ENCODE measurements at regions not wholly inside any gene's neighbourhood (a gene's known extent, or its start where the extent isn't known, plus 50 kb on each side); places are given as distances from the start of the nearest gene placed in this dataset.

- no peaks in the 10 kb centered on the region for H3K27me3 ChIP-seq (ENCODE audit: insufficient read depth, low read length)
- H3K4me1 ChIP-seq (ENCODE audit: control insufficient read depth in 1 of 2, insufficient read depth in 2 of 2, low read length in 2 of 2) = no peaks in the 10 kb centered on the region
Measured at GRCh38 chr11:56849250-56849649, 100.8 kb upstream of the OR9G4 start.

GRCh38 chr11:56848141-56848809 lies 99.8 kb upstream of the OR9G4 start:
- no peaks in the 10 kb centered on the region for H3K36me3 ChIP-seq (ENCODE audit: control insufficient read depth in 1 of 2, insufficient read depth in 2 of 2, low read length in 2 of 2)
- no peaks in the 10 kb centered on the region for H3K4me1 ChIP-seq (ENCODE audit: control insufficient read depth in 1 of 2, insufficient read depth in 2 of 2, low read length in 2 of 2)
- POLR2A ChIA-PET = no interaction called here
- no peaks in the 10 kb centered on the region for H3K27me3 ChIP-seq (ENCODE audit: insufficient read depth, low read length)
- TF ChIP-seq EGR1 (IDR thresholded peaks at IDR 0.05; ENCODE audit: low read depth) = no peak
- TF ChIP-seq ZNF274 (IDR thresholded peaks at IDR 0.05; ENCODE audit: low read depth, low read length) = no peak
- no peak for TF ChIP-seq ATF3 (IDR thresholded peaks at IDR 0.05)
- TF ChIP-seq RAD21 (IDR thresholded peaks at IDR 0.05; ENCODE audit: low read depth) = no peak
- no peak for TF ChIP-seq TCF7L2 (IDR thresholded peaks at IDR 0.05; ENCODE audit: borderline replicate concordance, extremely low read depth, insufficient read depth, insufficient read length)
- TF ChIP-seq MAX (IDR thresholded peaks at IDR 0.05) = no peak
- TF ChIP-seq SRF (IDR thresholded peaks at IDR 0.05; ENCODE audit: low read depth) = no peak
- no peak for TF ChIP-seq JUND (IDR thresholded peaks at IDR 0.05)
- no peak for TF ChIP-seq REST (IDR thresholded peaks at IDR 0.05; ENCODE audit: low read depth)
- no peak for TF ChIP-seq YY1 (IDR thresholded peaks at IDR 0.05; ENCODE audit: extremely low read depth, insufficient replicate concordance, low read depth, low read length)
- no peaks in the 10 kb centered on the region for H3K79me2 ChIP-seq (ENCODE audit: insufficient read depth, low read length)
- no peak for DNase-seq (ENCODE audit: low read depth, low spot score)
- RAD21 ChIA-PET (ENCODE audit: low non-redundant PET in 1 of 2, low total read pairs in 2 of 2, uncharacterized antibody in 2 of 2, unreplicated experiment in 2 of 2) = no interaction called here
- CTCF ChIA-PET = no interaction called here
- ATAC-seq = no peak
- H4K20me1 ChIP-seq (ENCODE audit: insufficient read depth) = no peaks in the 10 kb centered on the region
- no peak overlapping the region for H3K9ac ChIP-seq (ENCODE audit: low read length)
- no peak overlapping the region for H3K27ac ChIP-seq (ENCODE audit: low read depth, low read length)
- H3K4me3 ChIP-seq (replicated peaks in 1 of 2; ENCODE audit: low read depth in 1 of 2, low read length in 2 of 2) = no peak overlapping the region
- no peak overlapping the region for H2AFZ ChIP-seq (ENCODE audit: low read depth, low read length, poor library complexity, severe bottlenecking)
- H3K9me3 ChIP-seq (ENCODE audit: control insufficient read depth in 1 of 2, insufficient read depth in 1 of 2, low read depth in 1 of 2, low read length in 2 of 2) = no peaks in the 10 kb centered on the region; a peak in 1 of 4 replicates
- no TSS peak for BruUV-seq (replicated peaks)
- intact Hi-C loops (cut with micrococcal nuclease) = loop anchor here (10.0 kb wide), 1 partner anchor 797 kb away; the partner anchor contains the start of gene YPEL4
- no peak overlapping the region for H3K4me2 ChIP-seq (ENCODE audit: low read length)
- no peaks in the 10 kb centered on the region for H3K9me2 ChIP-seq (ENCODE audit: insufficient read depth)

More at GRCh38 chr11:56849250-56849649, 100.8 kb upstream of the OR9G4 start:
- Histone ChIP-seq H3K9me2 (ENCODE audit: insufficient read depth) (no peaks in the 10 kb centered on the region), H3K27ac (ENCODE audit: low read depth, low read length) (no peak overlapping the region), H3K36me3 (ENCODE audit: control insufficient read depth in 1 of 2, insufficient read depth in 2 of 2, low read length in 2 of 2) (no peaks in the 10 kb centered on the region), H3K9ac (ENCODE audit: low read length) (no peak overlapping the region), H3K4me2 (ENCODE audit: low read length) (no peak overlapping the region), H3K4me3 (replicated peaks in 1 of 2; ENCODE audit: low read depth in 1 of 2, low read length in 2 of 2) (no peak overlapping the region), H4K20me1 (ENCODE audit: insufficient read depth) (no peaks in the 10 kb centered on the region), H3K9me3 (ENCODE audit: control insufficient read depth in 1 of 2, insufficient read depth in 1 of 2, low read depth in 1 of 2, low read length in 2 of 2) (no peaks in the 10 kb centered on the region; a peak in 1 of 4 replicates), H2AFZ (ENCODE audit: low read depth, low read length, poor library complexity, severe bottlenecking) (no peak overlapping the region), H3K79me2 (ENCODE audit: insufficient read depth, low read length) (no peaks in the 10 kb centered on the region)
- CTCF ChIA-PET = no interaction called here
- RAD21 ChIA-PET (ENCODE audit: low non-redundant PET in 1 of 2, low total read pairs in 2 of 2, uncharacterized antibody in 2 of 2, unreplicated experiment in 2 of 2) = no interaction called here
- TF ChIP-seq ZFX (IDR thresholded peaks at IDR 0.05) (no peak), RAD21 (IDR thresholded peaks at IDR 0.05; ENCODE audit: low read depth) (no peak), EZH2 (IDR thresholded peaks at IDR 0.05) (no peak)
- no TSS peak for BruUV-seq (replicated peaks)
- no peak for ATAC-seq
- intact Hi-C loops (cut with micrococcal nuclease) = loop anchor here (10.0 kb wide), 1 partner anchor 796 kb away; the partner anchor contains the start of gene YPEL4
- no peak for DNase-seq (ENCODE audit: low read depth, low spot score)
- POLR2A ChIA-PET = no interaction called here

All from HCT116 (cell line).